AG04450 (cell line): ENCODE measurements at regions not wholly inside any gene's neighbourhood (a gene's known extent, or its start where the extent isn't known, plus 50 kb on each side); places are given as distances from the start of the nearest gene placed in this dataset.

Experiments
- CTCF ChIA-PET: fragments of 300-600, 350-600 bp; formaldehyde crosslinking; extraction: SDS; loops from one replicate; lab custom pipeline; 2022; ENCODE audit warnings: antibody characterized with exemption, inconsistent platforms; lab: Charles Lee
- POLR2A ChIA-PET: fragments of 350-600 bp; formaldehyde crosslinking; extraction: SDS; loops from one replicate; lab custom pipeline; 2021; ENCODE audit warnings: antibody characterized with exemption, inconsistent platforms; lab: Yijun Ruan, JAX
- DNase-seq: peaks from one replicate; pipeline ENCODE4 v3.0.0-alpha.2; 2011; ENCODE audit warnings: low read depth, low spot score
- H3K27ac ChIP-seq: one replicate; pipeline ENCODE4 v1.5.1; 2012; ENCODE audit warnings: low read depth, low read length, control low read depth
- H3K27me3 ChIP-seq: one replicate; pipeline ENCODE4 v1.6.0; 2012; ENCODE audit warnings: low read length; ENCODE audit not compliant: control insufficient read depth, insufficient read depth
- H3K4me3 ChIP-seq: 2 replicates; pipeline ENCODE4 v1.5.1; 2011; ENCODE audit warnings: mild to moderate bottlenecking, low read depth, low read length, control low read depth
- H3K9me3 ChIP-seq: 2 replicates; pipeline ENCODE4 v1.5.1; 2012; ENCODE audit warnings: low read length; ENCODE audit not compliant: control insufficient read depth, insufficient read depth
- TF ChIP-seq, protein P1 (sequence below): IDR thresholded peaks from 2 replicates; pipeline ENCODE4 v1.5.1; 2011; ENCODE audit warnings: low read depth, low read length, control low read depth, inconsistent platforms

DNA sequence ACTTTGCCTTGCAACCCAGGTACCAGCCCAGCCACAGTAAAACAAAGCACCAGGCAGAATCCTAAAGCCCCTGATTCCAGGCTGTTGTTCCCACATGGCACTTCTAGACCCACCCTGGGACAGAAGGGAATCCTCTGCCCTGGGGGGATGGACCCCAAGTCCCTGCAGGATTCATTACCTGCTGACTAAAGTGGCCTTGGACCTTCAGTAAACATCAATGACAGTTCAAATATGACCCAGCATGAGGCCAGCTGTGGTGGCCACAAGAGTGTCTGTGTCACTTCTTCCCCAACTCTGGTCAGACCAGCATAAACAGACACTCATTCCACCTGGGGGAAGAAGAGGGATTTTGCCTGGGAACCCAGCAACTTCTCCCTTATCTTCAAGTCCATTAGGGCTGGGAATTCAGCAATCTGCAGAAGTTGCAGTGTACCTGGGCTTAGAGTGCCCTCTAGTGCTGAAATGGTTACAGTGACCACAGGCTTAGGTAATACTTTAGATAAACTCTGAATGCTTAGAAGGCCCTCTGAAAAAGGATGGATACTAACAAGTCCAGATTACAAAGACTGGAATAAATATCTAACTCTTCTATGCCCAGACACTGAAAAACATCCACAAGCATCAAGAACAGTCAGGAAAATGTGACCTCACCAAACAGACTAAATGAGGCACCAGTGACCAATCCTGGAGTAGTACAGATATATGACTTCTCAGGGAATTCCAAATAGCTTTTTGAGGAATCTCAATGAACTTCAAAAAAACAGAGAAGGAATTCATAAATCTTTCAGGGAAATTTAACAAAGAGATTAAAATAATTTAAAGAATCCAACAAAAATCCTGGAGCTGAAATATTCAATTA is 108.5 kb upstream of the TMEM168 start:
- TF ChIP-seq, protein P1, sequence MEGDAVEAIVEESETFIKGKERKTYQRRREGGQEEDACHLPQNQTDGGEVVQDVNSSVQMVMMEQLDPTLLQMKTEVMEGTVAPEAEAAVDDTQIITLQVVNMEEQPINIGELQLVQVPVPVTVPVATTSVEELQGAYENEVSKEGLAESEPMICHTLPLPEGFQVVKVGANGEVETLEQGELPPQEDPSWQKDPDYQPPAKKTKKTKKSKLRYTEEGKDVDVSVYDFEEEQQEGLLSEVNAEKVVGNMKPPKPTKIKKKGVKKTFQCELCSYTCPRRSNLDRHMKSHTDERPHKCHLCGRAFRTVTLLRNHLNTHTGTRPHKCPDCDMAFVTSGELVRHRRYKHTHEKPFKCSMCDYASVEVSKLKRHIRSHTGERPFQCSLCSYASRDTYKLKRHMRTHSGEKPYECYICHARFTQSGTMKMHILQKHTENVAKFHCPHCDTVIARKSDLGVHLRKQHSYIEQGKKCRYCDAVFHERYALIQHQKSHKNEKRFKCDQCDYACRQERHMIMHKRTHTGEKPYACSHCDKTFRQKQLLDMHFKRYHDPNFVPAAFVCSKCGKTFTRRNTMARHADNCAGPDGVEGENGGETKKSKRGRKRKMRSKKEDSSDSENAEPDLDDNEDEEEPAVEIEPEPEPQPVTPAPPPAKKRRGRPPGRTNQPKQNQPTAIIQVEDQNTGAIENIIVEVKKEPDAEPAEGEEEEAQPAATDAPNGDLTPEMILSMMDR: peak; percentile 89
- Histone ChIP-seq H3K9me3 (no peaks in the 10 kb centered on the region), H3K27ac (no peak overlapping the region), H3K4me3 (no peak overlapping the region), H3K27me3 (no peaks in the 10 kb centered on the region)
- CTCF ChIA-PET: interaction anchor here (0.5 to 3.1 kb wide), 19 partner anchors 9 to 1040 kb away, joined by 3 to 42 read pairs (median 3); no protein-coding TSS in a partner anchor
- DNase-seq: peak; percentile 49
- POLR2A ChIA-PET: no interaction called here

DNA sequence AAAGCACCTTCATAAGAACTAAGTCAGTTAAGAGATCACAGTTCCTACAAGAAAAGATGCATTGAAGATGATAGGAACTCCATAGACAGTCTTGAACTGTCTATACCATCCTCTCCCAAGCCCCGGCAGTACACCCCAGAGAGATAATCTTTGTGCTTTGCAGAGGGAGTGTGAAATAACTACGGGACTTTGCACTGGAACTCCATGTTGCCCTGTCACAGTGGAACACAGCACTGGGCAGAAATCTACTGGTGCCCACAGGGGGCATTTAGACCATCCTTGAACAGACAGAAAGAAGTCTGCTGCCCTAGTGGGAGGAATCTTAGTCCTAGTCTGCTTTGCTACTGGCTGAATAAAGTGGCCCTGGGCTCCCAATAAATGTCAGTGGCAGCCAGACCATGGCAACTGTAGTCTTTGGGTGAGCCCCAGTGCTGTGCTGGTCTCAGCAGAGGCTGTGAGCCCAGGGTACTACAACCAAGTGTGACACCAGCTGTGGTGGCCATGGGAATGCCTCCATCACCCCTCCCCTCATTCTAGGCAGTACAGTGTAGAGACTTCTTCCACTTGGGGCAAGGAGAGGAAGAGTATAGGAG is 107.7 kb upstream of the TMEM168 start:
- TF ChIP-seq, protein P1: no peak
- CTCF ChIA-PET: interaction anchor here (0.6 kb wide), 1 partner anchor 110 kb away, joined by 6 read pairs; no protein-coding TSS in a partner anchor
- Histone ChIP-seq H3K27me3 (no peaks in the 10 kb centered on the region), H3K4me3 (no peak overlapping the region), H3K27ac (no peak overlapping the region), H3K9me3 (no peaks in the 10 kb centered on the region)
- no peak for DNase-seq
- POLR2A ChIA-PET: no interaction called here

DNA sequence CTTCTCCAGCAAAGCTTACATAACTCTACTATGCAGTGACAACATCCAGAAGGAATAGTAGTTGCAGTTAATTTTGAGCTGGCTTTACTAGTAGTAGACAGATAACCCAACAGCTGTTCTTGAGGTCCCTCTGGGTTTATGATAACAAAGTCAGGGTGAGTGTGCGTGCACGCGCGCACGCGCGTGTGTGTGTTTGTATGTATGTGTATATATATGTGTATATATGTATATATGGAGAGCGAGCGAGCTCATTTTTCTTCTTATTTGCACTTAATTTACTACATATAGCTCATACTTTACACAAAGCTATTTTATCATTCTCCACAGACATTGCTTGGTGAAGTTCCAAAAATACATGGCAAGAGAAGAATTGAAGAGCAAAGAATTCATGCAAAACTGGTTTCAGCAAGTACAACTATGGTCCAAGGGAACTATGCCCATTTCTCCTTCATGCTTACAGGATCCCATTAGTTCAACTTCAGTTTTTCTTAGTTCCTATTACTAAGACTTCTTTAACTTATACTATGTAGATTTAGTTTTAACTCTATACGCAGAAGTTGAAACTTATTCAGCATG is 105.9 kb upstream of the TMEM168 start:
- peak; percentile 0 for DNase-seq
- CTCF ChIA-PET: interaction anchor here (0.6 to 1.0 kb wide), 6 partner anchors 27 to 526 kb away, joined by 3 to 6 read pairs (median 3); partner anchors contain the start of gene LSMEM1
- no peak overlapping the region for H3K27ac ChIP-seq
- no peak overlapping the region for H3K4me3 ChIP-seq
- TF ChIP-seq, protein P1: no peak
- no peaks in the 10 kb centered on the region for H3K27me3 ChIP-seq
- POLR2A ChIA-PET: interaction anchor here (0.9 kb wide), 1 partner anchor 44 kb away, joined by 3 read pairs; a partner anchor contains a TSS
- H3K9me3 ChIP-seq: no peaks in the 10 kb centered on the region

DNA sequence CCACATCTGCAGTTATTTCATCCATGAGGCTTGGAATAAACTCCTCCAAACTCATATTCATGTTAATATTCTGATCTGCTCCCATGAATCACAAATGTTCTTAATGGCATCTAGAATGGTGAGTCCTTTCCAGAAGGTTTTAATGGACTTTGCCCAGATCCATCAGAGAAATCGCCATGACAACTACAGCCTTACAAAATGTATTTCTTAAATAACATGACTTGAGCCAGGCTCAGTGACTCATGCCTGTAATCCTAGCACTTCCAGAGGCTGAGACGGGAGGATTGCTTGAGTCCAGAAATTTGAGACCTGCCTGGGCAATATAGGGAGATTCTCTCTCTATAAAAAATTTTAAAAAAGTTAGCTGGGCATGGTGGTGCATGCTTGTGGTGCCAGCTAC is 102.1 kb upstream of the TMEM168 start:
- Histone ChIP-seq H3K27ac (no peak overlapping the region), H3K9me3 (no peaks in the 10 kb centered on the region), H3K4me3 (no peak overlapping the region), H3K27me3 (no peaks in the 10 kb centered on the region)
- ChIA-PET CTCF (no interaction called here), POLR2A (no interaction called here)
- TF ChIP-seq, protein P1: no peak
- DNase-seq: peak; percentile 1
